Erythroblast (primary cell): ENCODE measurements at regions not wholly inside any gene's neighbourhood (a gene's known extent, or its start where the extent isn't known, plus 50 kb on each side); places are given as distances from the start of the nearest gene placed in this dataset.
"Not testable (repeated sequence)": the region's sequence is repeated elsewhere in the genome, so short reads cannot be mapped to it uniquely, and the experiment has no call there.

Experiments used
- DNase-seq, 2 experiments: peaks; one replicate each; lab custom pipeline; 2025; lab: John Stamatoyannopoulos, UW
- GATA1 ChIP-seq: IDR thresholded peaks from 2 replicates; pipeline ENCODE4 v1.6.1; 2011; ENCODE audit warnings: low read depth, mild to moderate bottlenecking, control low read depth, low read length, moderate library complexity
- POLR2A ChIP-seq: IDR thresholded peaks from 2 replicates; pipeline ENCODE4 v1.6.1; 2011; ENCODE audit warnings: mild to moderate bottlenecking, low read length

- no peak for DNase-seq
Measured at GRCh38 chr11:24400059-24400665, 96.7 kb upstream of the LUZP2 start.

GRCh38 chr11:24406389-24406788, 90.5 kb upstream of the LUZP2 start:
- TF ChIP-seq POLR2A (no peak), GATA1 (no peak)
- no peak for DNase-seq

More at GRCh38 chr11:24400059-24400665, 96.7 kb upstream of the LUZP2 start:
- TF ChIP-seq GATA1 (no peak), POLR2A (no peak)

- no peak for DNase-seq
- TF ChIP-seq POLR2A, result no peak
- TF ChIP-seq GATA1, result no peak
Measured at GRCh38 chr11:24406980-24407379, 89.9 kb upstream of the LUZP2 start.

GRCh38 chr11:24407733-24408132, 89.1 kb upstream of the LUZP2 start:
- no peak for DNase-seq
- TF ChIP-seq GATA1, result no peak
- TF ChIP-seq POLR2A, result no peak

GRCh38 chr11:24408202-24408601, 88.7 kb upstream of the LUZP2 start:
- no peak for DNase-seq
- TF ChIP-seq POLR2A, result no peak
- TF ChIP-seq GATA1, result no peak

GRCh38 chr11:24411791-24412190, 85.1 kb upstream of the LUZP2 start:
- TF ChIP-seq GATA1 (no peak), POLR2A (no peak)
- no peak for DNase-seq

- TF ChIP-seq POLR2A (no peak), GATA1 (no peak)
- no peak for DNase-seq
Measured at GRCh38 chr11:24412722-24413121, 84.1 kb upstream of the LUZP2 start.

- DNase-seq, result no peak
- TF ChIP-seq POLR2A (no peak), GATA1 (no peak)
Measured at GRCh38 chr11:24413391-24413790, 83.5 kb upstream of the LUZP2 start.

- DNase-seq, result not testable (repeated sequence)
Measured at GRCh38 chr11:24415955-24416636, 80.8 kb upstream of the LUZP2 start.

GRCh38 chr11:24421766-24422165, 75.1 kb upstream of the LUZP2 start:
- no peak for DNase-seq
- TF ChIP-seq GATA1 (no peak), POLR2A (no peak)

GRCh38 chr11:24422376-24422775, 74.5 kb upstream of the LUZP2 start:
- no peak for TF ChIP-seq GATA1
- TF ChIP-seq POLR2A, result no peak
- DNase-seq, result no peak

- TF ChIP-seq GATA1 (no peak), POLR2A (no peak)
- DNase-seq, result no peak
Measured at GRCh38 chr11:24437123-24437522, 59.7 kb upstream of the LUZP2 start.
